ENCODE measurements at regions not wholly inside any gene's neighbourhood (a gene's known extent, or its start where the extent isn't known, plus 50 kb on each side); places are given as distances from the start of the nearest gene placed in this dataset.

DNA sequence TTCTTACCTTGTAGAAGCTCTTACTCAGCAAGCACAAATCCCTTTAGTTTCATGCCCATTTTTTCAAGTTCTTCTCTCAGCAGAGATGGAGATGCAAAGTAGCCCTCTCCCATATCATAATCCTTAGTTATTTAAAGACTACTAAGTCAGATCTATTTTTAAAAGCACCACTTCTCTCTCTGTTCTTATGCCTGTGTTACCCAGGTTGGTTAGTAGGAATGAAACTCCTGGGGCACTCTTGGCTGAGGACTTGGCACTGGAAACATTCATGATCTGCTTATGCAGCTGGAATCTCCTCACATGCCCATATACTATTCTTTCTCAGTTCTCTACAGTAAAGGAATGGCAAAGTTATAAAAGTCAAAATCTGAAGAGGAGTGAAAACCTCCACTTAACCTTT is 51.9 kb upstream of the PPP2R5A start:
- no peak for DNase-seq (ENCODE audit: low read depth)
- TF ChIP-seq, protein P1, sequence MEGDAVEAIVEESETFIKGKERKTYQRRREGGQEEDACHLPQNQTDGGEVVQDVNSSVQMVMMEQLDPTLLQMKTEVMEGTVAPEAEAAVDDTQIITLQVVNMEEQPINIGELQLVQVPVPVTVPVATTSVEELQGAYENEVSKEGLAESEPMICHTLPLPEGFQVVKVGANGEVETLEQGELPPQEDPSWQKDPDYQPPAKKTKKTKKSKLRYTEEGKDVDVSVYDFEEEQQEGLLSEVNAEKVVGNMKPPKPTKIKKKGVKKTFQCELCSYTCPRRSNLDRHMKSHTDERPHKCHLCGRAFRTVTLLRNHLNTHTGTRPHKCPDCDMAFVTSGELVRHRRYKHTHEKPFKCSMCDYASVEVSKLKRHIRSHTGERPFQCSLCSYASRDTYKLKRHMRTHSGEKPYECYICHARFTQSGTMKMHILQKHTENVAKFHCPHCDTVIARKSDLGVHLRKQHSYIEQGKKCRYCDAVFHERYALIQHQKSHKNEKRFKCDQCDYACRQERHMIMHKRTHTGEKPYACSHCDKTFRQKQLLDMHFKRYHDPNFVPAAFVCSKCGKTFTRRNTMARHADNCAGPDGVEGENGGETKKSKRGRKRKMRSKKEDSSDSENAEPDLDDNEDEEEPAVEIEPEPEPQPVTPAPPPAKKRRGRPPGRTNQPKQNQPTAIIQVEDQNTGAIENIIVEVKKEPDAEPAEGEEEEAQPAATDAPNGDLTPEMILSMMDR (IDR thresholded peaks at IDR 0.05; ENCODE audit: control insufficient read depth, insufficient read depth, low read depth, low read length, missing control alignments) = no peak
- H3K4me3 ChIP-seq (ENCODE audit: control insufficient read depth, low read depth, low read length) = no peak overlapping the region

DNA sequence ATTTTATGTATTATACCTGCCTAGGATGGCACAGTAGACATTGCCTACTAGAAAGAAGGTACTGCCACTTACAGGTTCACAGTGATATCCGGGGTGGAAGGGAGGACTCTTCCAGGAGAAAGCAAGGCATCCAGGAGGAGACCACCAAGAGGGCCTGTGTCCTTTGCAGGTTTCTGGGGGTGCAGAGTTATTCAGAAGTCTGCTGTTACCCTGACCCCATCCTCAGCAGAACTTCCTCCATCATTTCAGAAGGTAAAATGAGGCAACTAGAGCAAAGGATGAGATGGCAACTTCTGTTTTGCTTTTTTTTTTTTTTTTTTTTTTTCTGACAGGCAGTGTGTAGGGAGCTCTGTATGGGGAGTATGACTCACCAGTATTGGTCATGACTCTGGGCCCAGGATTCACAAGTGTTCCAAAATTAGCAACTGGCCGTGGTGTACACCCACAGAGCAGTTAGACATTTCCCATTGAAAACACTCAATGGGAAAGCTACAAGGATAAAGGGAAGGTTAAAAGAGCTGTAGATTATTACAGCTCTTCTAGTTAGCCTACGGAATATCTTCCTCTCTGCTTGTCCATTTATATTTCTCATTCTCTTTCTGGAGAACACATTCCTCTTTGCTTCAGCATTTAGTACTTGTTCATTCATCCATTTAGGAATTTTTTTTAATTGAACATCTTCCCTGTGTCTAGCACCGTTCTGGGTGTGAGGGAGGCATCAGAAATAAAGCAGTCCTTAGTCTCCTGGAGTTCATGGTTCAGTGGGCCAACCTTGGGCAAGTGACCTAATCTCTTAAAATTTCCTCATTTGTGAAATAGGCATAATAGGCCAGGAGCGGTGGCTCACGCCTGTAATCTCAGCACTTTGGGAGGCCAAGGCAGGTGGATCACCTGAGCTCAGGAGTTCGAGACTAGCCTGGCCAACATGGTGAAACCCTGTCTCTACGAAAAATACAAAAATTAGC is 50.5 kb upstream of the PPP2R5A start:
- DNase-seq (ENCODE audit: low read depth) = peak; percentile 93
- TF ChIP-seq, protein P1 (IDR thresholded peaks at IDR 0.05; ENCODE audit: control insufficient read depth, insufficient read depth, low read depth, low read length, missing control alignments) = no peak
- H3K4me3 ChIP-seq (ENCODE audit: control insufficient read depth, low read depth, low read length) = no peak overlapping the region

All from AG09309 (cell line).